ENCODE measurements at regions not wholly inside any gene's neighbourhood (a gene's known extent, or its start where the extent isn't known, plus 50 kb on each side); places are given as distances from the start of the nearest gene placed in this dataset.
"Not testable (repeated sequence)": the region's sequence is repeated elsewhere in the genome, so short reads cannot be mapped to it uniquely, and the experiment has no call there.

DNA sequence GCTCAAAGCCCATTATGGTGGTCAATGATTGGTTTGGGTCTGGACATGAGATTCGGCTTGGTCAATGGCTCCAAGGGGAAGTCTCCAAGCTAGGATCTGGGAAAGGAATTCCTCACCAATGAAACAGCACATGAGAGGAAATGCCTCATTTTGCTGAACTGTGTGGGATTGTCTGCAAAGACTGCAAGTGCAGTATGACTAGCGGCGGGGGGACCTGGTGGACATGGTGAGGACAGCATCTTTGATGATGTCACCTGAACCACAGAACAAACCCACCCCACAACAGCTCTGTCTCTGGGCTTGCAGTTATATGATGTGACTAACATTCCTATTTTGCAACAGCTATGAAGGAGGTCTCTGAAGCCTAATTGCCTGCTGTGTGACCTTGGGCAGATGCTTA lies 50.6 kb upstream of the NKD1 start:
- no peak overlapping the region for H3K4me3 Mint-ChIP-seq
- no peaks in the 10 kb centered on the region for H3K36me3 Mint-ChIP-seq (ENCODE audit: low read depth)
- H3K27me3 Mint-ChIP-seq: peaks cover 3% of the 10 kb centered on the region
- no peak overlapping the region for H3K27ac Mint-ChIP-seq
- no peaks in the 10 kb centered on the region for H3K9me3 Mint-ChIP-seq
- H3K4me1 Mint-ChIP-seq (ENCODE audit: low read depth): no peaks in the 10 kb centered on the region
- intact Hi-C loops (cut with micrococcal nuclease): no loop called here

DNA sequence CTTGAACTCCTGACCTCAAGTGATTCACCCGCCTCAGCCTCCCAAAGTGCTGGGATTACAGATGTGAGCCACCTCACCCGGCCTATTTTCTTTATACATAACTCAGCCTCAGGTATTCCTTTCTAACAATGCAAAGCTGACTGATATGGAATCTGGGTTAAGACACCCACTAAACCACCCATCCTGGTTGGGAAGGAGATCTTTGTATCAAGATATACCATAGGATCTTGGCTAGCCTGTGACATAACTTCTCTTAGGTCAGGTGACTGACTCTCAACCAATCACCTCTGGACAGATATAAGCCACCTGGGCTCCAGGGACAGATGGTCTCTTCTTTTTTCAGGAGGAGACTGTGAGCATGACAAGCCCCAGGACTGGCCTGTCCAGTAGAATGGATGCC lies 51.2 kb upstream of the NKD1 start:
- intact Hi-C loops (cut with micrococcal nuclease): no loop called here
- no peaks in the 10 kb centered on the region for H3K4me1 Mint-ChIP-seq (ENCODE audit: low read depth)
- peaks cover 1% of the 10 kb centered on the region for H3K27me3 Mint-ChIP-seq
- no peak overlapping the region for H3K27ac Mint-ChIP-seq
- H3K9me3 Mint-ChIP-seq: no peaks in the 10 kb centered on the region
- no peak overlapping the region for H3K4me3 Mint-ChIP-seq
- no peaks in the 10 kb centered on the region for H3K36me3 Mint-ChIP-seq (ENCODE audit: low read depth)

DNA sequence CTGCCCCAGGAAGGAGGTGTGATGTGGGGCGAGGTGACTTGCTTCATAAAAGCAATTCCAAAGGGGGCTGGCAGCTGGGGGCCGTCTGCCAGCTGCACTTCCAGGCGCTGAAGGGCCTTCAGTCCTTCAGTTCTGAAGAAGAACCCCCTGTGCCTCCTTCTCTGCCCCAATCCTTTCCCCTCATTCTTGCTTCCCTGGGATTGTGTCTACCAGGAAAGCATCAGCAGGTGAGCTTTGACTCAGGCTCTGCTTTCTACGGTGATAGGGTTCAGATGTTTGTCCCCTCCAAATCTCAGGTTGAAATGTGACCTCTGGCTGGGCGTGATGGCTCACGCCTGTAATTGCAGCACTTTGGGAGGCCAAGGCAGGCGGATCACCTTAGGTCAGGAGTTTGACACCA lies 52.5 kb upstream of the NKD1 start:
- intact Hi-C loops (cut with micrococcal nuclease): no loop called here
- H3K27ac Mint-ChIP-seq: no peak overlapping the region

DNA sequence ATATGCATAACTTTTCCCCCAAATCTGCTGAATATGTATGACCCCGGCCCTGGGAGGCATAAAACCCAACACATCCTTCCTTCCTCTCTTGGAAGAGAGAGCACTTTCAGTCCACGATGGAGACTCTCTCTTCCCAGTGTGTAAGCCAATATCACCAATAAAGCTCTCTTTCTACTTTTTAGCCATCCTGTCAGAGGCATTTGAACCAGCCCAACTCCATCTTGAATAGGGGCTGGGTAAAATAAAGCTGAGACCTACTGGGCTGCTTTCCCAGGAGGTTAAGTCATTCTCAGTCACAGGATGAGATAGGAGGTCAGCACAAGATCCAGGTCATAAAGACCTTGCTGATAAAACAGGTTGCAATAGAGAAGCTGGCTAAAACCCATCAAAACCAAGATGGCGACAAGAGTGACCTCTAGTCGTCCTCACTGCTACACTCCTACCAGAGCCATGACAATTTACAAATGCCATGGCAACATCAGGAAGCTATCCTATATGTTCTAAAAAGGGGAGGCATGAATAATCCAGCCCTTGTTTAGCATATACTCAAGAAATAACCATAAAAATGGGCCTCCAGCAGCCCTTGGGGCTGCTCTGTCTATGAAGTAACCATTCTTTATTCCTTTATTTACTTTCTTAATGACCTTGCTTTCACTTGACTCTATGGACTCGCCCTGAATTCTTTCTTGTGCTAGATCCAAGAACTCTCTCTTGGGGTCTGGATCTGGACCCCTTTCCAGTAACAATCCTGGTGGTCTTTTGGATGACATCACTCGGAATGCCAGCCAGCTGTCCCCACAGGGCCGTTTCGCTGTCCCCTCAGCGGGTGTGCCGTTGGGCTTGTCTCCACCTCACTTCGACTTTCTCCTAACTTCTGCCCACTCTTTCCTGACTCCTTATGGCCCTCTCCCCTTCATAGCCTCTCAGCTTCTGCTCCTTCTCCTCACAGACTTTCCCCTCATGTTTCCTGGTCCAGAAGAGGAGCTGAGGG lies 53.4 kb upstream of the NKD1 start:
- peaks cover 1% of the 10 kb centered on the region for H3K27me3 Mint-ChIP-seq
- H3K4me3 Mint-ChIP-seq: no peak overlapping the region

More for the DNA sequence above, 52.5 kb upstream of the NKD1 start:
- no peak overlapping the region for H3K4me3 Mint-ChIP-seq
- no peaks in the 10 kb centered on the region for H3K36me3 Mint-ChIP-seq (ENCODE audit: low read depth)
- no peaks in the 10 kb centered on the region for H3K4me1 Mint-ChIP-seq (ENCODE audit: low read depth)
- H3K9me3 Mint-ChIP-seq: no peaks in the 10 kb centered on the region
- peaks cover 1% of the 10 kb centered on the region for H3K27me3 Mint-ChIP-seq

DNA sequence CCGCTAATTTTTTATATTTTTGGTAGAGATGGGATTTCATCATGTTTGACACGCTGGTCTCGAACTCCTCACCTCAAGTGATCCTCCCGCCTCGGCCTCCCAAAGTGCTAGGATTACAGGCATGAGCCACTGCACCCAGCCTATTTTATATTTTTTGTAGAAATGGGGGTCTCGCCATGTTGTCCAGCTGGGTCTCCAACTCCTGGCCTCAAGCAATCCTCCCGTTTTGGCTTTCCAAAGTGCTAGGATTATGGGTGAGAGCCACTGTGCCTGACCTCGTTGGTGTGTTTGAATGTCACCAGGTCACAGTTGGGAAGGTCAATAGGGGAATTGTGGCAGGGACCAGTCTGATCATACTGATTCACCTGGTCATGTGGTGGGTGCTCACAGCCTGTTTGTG lies 56.7 kb upstream of the NKD1 start:
- H3K36me3 Mint-ChIP-seq (ENCODE audit: low read depth): no peaks in the 10 kb centered on the region
- peaks cover 5% of the 10 kb centered on the region for H3K9me3 Mint-ChIP-seq
- no peak overlapping the region for H3K27ac Mint-ChIP-seq
- peaks cover 10% of the 10 kb centered on the region for H3K27me3 Mint-ChIP-seq
- no peak overlapping the region for H3K4me3 Mint-ChIP-seq
- intact Hi-C loops (cut with micrococcal nuclease): no loop called here
- H3K4me1 Mint-ChIP-seq (ENCODE audit: low read depth): no peaks in the 10 kb centered on the region

More for the DNA sequence above, 53.4 kb upstream of the NKD1 start:
- H3K27ac Mint-ChIP-seq: no peak overlapping the region
- H3K36me3 Mint-ChIP-seq (ENCODE audit: low read depth): no peaks in the 10 kb centered on the region
- H3K4me1 Mint-ChIP-seq (ENCODE audit: low read depth): no peaks in the 10 kb centered on the region
- H3K9me3 Mint-ChIP-seq: no peaks in the 10 kb centered on the region
- intact Hi-C loops (cut with micrococcal nuclease): no loop called here

DNA sequence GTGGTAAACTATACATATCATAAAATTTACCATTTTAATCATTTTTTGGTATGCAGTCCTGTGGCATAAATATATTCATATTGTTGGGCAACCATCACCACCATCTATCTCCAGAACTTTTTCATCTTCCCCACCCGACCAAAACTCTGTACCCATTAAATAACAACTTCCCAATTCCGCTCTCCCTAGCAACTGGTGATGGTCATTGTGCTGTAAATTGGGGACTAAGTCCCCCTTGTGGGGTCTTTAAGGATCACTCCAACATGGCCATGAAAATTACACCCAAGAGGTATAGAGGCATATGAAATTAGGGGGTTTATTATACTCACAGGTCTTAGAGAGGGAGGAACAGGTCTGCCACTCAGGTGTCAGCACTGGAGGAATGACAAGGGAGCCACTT lies 57.4 kb upstream of the NKD1 start:
- intact Hi-C loops (cut with micrococcal nuclease): no loop called here
- peaks cover 10% of the 10 kb centered on the region for H3K27me3 Mint-ChIP-seq
- H3K9me3 Mint-ChIP-seq: peaks cover 12% of the 10 kb centered on the region
- H3K36me3 Mint-ChIP-seq (ENCODE audit: low read depth): no peaks in the 10 kb centered on the region
- no peak overlapping the region for H3K27ac Mint-ChIP-seq
- H3K4me3 Mint-ChIP-seq: no peak overlapping the region
- H3K4me1 Mint-ChIP-seq (ENCODE audit: low read depth): no peaks in the 10 kb centered on the region

DNA sequence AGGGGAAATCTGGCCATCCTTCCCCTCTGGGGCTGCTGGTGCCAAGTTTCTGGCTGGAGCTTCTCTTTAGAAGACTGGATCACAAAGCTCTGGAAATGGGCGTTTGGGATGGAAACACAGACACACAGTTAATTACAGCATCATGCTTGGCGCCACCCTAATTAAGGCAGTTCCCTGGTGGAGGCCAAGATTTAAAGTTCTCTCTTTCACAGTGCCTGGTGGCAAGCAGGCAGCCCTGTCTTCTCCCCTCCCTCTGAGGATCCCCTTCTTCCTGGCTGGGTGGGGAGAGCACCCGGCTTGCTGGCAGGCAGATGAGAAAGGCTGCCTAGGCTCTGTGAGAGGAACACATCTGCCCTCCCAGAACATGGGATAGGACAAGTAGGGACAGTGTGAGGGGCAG lies 59.0 kb upstream of the NKD1 start:
- peaks cover 27% of the 10 kb centered on the region for H3K9me3 Mint-ChIP-seq
- H3K4me3 Mint-ChIP-seq: no peak overlapping the region
- no peaks in the 10 kb centered on the region for H3K36me3 Mint-ChIP-seq (ENCODE audit: low read depth)
- H3K27ac Mint-ChIP-seq: no peak overlapping the region
- intact Hi-C loops (cut with micrococcal nuclease): no loop called here
- no peaks in the 10 kb centered on the region for H3K4me1 Mint-ChIP-seq (ENCODE audit: low read depth)
- H3K27me3 Mint-ChIP-seq: peaks cover 10% of the 10 kb centered on the region

DNA sequence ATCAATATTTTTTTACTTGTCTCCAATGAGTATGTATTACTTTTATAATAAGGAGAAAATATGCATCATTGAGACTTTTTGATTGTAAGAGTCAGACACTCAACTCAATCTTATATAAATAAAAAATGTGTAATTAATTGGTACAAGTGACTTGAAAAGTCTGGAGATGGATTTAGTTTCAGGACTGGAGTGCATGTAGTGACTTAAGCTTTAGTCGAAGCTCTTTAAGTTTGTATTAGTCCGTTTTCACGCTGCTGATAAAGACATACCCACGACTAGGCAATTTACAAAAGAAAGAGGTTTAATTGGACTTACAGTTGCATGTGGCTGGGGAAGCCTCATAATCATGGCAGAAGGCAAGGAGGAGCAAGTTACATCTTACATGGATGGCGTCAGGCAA lies 60.7 kb upstream of the NKD1 start:
- Mint-ChIP-seq H3K27me3 (peaks cover 10% of the 10 kb centered on the region), H3K4me1 (ENCODE audit: low read depth) (no peaks in the 10 kb centered on the region), H3K4me3 (no peak overlapping the region), H3K36me3 (ENCODE audit: low read depth) (no peaks in the 10 kb centered on the region), H3K27ac (no peak overlapping the region), H3K9me3 (peaks cover 36% of the 10 kb centered on the region)
- intact Hi-C loops (cut with micrococcal nuclease): no loop called here

DNA sequence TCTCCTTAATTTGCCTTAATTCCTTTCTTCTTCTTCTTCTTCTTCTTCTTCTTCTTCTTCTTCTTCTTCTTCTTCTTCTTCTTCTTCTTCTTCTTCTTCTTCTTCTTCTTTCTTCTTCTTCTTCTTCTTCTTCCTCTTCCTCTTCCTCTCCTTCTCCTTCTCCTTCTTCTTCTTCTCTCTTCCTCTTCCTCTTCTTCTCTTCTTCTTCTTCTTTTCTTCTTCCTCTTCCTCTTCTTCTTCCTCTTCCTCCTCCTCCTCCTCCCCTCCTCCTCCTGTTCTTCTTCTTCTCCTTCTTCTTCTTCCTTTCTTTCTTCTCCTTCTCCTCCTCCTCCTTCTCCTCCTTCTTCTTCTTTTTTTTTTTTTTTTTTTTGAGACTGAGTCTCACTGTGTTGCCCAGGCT lies 62.0 kb upstream of the NKD1 start:
- Mint-ChIP-seq H3K9me3 (peaks cover 36% of the 10 kb centered on the region), H3K27ac (peak overlapping the region; percentile 44)
- H3K4me3 Mint-ChIP-seq; H3K27me3 Mint-ChIP-seq; H3K4me1 Mint-ChIP-seq (ENCODE audit: low read depth); intact Hi-C loops (cut with micrococcal nuclease); H3K36me3 Mint-ChIP-seq (ENCODE audit: low read depth): not testable (repeated sequence)

DNA sequence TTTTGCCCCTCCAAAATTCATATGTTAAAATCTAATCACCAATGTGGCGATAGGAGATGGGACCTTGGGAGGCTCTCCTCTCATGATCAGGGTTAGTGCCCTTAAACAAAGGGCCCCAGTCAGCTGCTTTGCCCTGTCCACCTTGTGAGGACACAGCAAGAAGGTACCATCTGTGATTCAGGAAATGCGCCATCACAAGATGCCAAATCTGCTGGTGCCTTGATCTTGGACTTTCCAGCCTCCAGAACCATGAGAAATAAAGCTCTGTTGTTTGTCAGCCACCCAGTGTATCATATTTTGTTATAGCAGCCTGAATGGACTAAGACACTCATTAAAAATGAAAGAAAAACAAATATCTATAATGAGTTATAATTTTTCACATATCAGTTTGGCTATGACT lies 63.0 kb upstream of the NKD1 start:
- Mint-ChIP-seq H3K36me3 (ENCODE audit: low read depth) (no peaks in the 10 kb centered on the region), H3K4me1 (ENCODE audit: low read depth) (no peaks in the 10 kb centered on the region), H3K27me3 (peaks cover 10% of the 10 kb centered on the region), H3K9me3 (peaks cover 36% of the 10 kb centered on the region), H3K4me3 (no peak overlapping the region), H3K27ac (no peak overlapping the region)
- intact Hi-C loops (cut with micrococcal nuclease): no loop called here

DNA sequence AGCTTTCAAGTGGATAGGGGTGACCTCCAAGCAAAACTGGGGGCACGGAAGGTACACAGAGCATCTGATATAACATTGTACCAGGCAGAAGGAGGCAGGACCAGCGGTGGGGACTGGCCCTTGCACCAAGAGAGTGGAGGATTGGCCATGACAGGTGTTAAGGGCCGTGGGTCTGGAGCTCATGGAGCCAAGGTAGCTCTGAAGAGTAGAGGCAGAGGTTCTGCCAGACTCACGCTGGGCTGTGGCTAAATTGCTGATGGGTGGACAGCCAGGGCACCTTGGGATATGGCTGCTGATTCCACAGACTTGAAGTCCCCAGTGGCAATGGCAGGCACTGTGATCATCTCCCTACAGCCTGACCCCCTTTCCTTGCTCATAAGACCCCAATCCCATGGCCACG lies 65.9 kb upstream of the NKD1 start:
- no peaks in the 10 kb centered on the region for H3K4me1 Mint-ChIP-seq (ENCODE audit: low read depth)
- intact Hi-C loops (cut with micrococcal nuclease): no loop called here
- H3K27me3 Mint-ChIP-seq: peaks cover 7% of the 10 kb centered on the region
- no peak overlapping the region for H3K27ac Mint-ChIP-seq
- H3K9me3 Mint-ChIP-seq: peaks cover 36% of the 10 kb centered on the region
- H3K4me3 Mint-ChIP-seq: no peak overlapping the region
- no peaks in the 10 kb centered on the region for H3K36me3 Mint-ChIP-seq (ENCODE audit: low read depth)

DNA sequence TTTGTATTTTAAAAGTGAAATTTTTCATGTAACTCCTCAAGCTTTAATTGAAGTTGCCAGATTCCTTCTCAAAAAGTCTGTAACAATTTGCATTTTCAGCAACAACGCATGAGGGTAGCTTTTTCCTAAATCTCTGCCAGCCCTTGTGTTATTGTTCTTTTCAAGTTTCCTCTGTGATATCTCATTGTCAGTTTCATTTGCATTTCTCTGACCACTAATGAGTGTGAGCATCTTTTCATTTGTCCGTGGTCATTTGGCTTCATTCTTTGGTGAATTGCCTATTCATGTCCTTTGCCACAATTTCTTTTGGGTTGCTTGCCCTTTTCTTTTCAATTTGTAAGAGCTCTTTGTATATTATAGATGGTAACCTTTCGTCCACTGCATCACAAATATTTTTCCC lies 68.0 kb upstream of the NKD1 start:
- H3K4me3 Mint-ChIP-seq: no peak overlapping the region
- H3K4me1 Mint-ChIP-seq (ENCODE audit: low read depth): no peaks in the 10 kb centered on the region
- intact Hi-C loops (cut with micrococcal nuclease): no loop called here
- no peak overlapping the region for H3K27ac Mint-ChIP-seq
- peaks cover 19% of the 10 kb centered on the region for H3K9me3 Mint-ChIP-seq
- no peaks in the 10 kb centered on the region for H3K36me3 Mint-ChIP-seq (ENCODE audit: low read depth)
- H3K27me3 Mint-ChIP-seq: peaks cover 7% of the 10 kb centered on the region

DNA sequence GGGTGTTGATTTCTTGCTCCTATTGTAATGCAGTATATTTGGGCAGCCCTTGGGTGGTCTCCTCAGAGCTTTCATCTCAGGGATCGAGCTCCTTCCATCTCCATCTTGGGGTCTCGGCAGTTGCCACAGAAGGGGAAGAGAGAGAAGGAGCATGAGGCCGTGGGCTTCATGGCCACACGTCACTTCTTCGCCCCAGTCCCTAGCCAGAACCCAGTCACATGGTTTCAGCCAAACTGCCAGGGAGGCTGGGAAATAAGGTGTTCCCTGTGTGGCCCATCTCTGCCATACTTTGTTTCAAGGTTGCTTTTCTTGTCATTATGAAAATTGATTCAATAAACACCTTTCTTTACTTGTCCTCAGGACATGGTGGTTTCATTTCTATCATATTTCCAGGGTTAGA lies 68.4 kb upstream of the NKD1 start:
- H3K36me3 Mint-ChIP-seq (ENCODE audit: low read depth): no peaks in the 10 kb centered on the region

DNA sequence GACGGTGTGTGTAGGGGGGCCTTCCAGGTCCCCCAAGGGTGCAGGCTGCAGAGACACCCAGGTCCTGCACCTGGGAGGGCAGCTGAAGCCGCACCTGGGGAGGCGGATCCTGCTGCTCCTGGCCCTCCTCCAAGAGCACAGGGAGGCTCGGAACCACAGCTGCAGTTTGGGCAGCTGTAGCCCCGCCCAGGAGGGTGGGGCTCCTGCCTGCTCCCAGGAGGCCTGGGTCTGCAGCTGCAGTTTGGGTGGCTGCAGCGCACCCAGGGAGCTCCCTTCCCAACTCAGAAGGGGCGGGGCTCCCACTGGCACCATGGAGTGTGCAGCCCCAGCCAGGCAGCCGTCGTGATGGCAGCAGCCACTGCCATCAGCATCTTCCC lies 69.4 kb upstream of the NKD1 start:
- H3K4me3 Mint-ChIP-seq: no peak overlapping the region
- H3K36me3 Mint-ChIP-seq (ENCODE audit: low read depth): no peaks in the 10 kb centered on the region
- no peak overlapping the region for H3K27ac Mint-ChIP-seq
- H3K4me1 Mint-ChIP-seq (ENCODE audit: low read depth): no peaks in the 10 kb centered on the region
- peaks cover 4% of the 10 kb centered on the region for H3K9me3 Mint-ChIP-seq
- H3K27me3 Mint-ChIP-seq: peaks cover 7% of the 10 kb centered on the region
- intact Hi-C loops (cut with micrococcal nuclease): no loop called here

More for the DNA sequence above, 68.4 kb upstream of the NKD1 start:
- intact Hi-C loops (cut with micrococcal nuclease): no loop called here
- Mint-ChIP-seq H3K27me3 (peaks cover 7% of the 10 kb centered on the region), H3K4me3 (no peak overlapping the region), H3K27ac (no peak overlapping the region), H3K9me3 (peaks cover 15% of the 10 kb centered on the region), H3K4me1 (ENCODE audit: low read depth) (no peaks in the 10 kb centered on the region)

Data from dendritic cell treated with granulocyte-macrophage colony-stimulating factor and Interleukin-4, amounts not matched to agents 40 ng/mL and 50 ng/mL, for 4 days (primary cell).